ENCODE measurements at regions not wholly inside any gene's neighbourhood (a gene's known extent, or its start where the extent isn't known, plus 50 kb on each side); places are given as distances from the start of the nearest gene placed in this dataset.
"Not testable (repeated sequence)": the region's sequence is repeated elsewhere in the genome, so short reads cannot be mapped to it uniquely, and the experiment has no call there.

DNA sequence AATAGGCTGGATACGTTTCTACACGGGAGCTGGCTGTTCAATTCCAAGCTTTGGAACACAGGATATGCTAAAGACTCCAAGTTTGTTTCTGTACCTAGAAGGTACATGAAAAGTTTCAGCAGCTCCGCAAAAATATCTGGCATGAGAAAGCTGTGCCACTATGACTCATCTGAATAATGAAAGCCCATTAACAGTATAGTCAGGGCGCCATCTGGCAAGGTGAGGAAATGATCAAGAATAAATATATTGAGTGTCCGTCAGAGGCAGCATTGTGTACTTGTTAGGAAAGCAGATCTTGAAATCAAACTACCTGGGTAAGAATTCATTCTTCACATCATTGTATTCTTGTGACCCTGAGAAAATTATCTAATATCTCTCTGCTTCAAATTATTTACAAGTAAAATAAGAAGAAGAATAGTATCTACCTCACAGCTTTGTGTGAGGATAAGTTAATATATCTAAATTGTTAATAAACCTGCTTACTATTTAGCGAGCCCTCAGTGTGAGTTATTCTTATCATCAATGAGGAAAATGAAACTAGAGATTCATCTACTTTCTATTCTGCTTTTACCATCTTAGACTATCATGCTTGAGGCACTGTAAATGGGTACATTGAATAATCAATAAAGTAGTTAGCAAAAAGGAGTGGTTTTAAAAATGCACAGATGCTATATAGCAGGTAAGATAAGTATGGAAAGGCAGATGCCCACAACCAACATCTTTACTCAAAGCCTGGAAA, 53.5 kb downstream of the FSCB start:
- ChIA-PET CTCF (no interaction called here), POLR2A (ENCODE audit: low non-redundant PET) (no interaction called here)
- Histone ChIP-seq H3K27ac (ENCODE audit: low read depth, low read length, poor library complexity, severe bottlenecking) (no peak overlapping the region), H3K27me3 (replicated peaks; ENCODE audit: insufficient read depth, low read depth, low read length, poor library complexity) (no peaks in the 10 kb centered on the region), H3K4me1 (ENCODE audit: insufficient read depth, low read length, poor library complexity, severe bottlenecking) (no peaks in the 10 kb centered on the region), H3K36me3 (ENCODE audit: insufficient read depth, low read length, poor library complexity, severe bottlenecking) (no peaks in the 10 kb centered on the region), H3K4me3 (ENCODE audit: low read depth, low read length, poor library complexity, severe bottlenecking) (no peak overlapping the region), H3K9me3 (ENCODE audit: low read depth, low read length, poor library complexity, severe bottlenecking) (peaks cover 13% of the 10 kb centered on the region)
- peak; percentile 42 for DNase-seq (ENCODE audit: low spot score)
- no TSS peak for BruUV-seq (replicated peaks)
- intact Hi-C loops (cut with micrococcal nuclease; ENCODE audit: unreplicated experiment) = no loop called here
- TF ChIP-seq, protein P1, sequence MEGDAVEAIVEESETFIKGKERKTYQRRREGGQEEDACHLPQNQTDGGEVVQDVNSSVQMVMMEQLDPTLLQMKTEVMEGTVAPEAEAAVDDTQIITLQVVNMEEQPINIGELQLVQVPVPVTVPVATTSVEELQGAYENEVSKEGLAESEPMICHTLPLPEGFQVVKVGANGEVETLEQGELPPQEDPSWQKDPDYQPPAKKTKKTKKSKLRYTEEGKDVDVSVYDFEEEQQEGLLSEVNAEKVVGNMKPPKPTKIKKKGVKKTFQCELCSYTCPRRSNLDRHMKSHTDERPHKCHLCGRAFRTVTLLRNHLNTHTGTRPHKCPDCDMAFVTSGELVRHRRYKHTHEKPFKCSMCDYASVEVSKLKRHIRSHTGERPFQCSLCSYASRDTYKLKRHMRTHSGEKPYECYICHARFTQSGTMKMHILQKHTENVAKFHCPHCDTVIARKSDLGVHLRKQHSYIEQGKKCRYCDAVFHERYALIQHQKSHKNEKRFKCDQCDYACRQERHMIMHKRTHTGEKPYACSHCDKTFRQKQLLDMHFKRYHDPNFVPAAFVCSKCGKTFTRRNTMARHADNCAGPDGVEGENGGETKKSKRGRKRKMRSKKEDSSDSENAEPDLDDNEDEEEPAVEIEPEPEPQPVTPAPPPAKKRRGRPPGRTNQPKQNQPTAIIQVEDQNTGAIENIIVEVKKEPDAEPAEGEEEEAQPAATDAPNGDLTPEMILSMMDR (conservative IDR thresholded peaks at IDR 0.05; ENCODE audit: low read depth, low read length) = no peak
- TF ChIP-seq EZH2 (IDR thresholded peaks at IDR 0.05; ENCODE audit: borderline replicate concordance, low read depth, low read length, poor library complexity, severe bottlenecking) = no peak

DNA sequence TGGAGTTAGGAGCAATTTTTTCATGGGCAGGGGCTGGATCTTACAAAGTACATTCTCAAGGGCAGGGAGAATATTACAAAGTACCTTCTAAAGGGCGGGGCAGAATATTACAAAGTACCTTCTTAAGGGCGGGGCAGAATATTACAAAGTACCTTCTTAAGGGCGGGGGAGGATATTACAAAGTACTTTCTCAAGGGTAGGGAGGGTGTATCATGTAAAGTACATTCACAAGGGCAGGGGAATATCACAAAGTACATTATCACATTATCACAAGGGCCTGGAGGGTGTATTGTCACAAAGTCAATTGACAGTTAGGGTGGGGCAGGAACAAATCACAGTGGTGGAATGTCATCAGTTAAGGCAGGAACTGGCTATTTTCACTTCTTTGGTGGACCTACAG, 56.9 kb downstream of the FSCB start:
- POLR2A ChIA-PET (ENCODE audit: low non-redundant PET); H3K4me1 ChIP-seq (ENCODE audit: insufficient read depth, low read length, poor library complexity, severe bottlenecking); DNase-seq (ENCODE audit: low spot score); BruUV-seq (replicated peaks); intact Hi-C loops (cut with micrococcal nuclease; ENCODE audit: unreplicated experiment); H3K4me3 ChIP-seq (ENCODE audit: low read depth, low read length, poor library complexity, severe bottlenecking); H3K27ac ChIP-seq (ENCODE audit: low read depth, low read length, poor library complexity, severe bottlenecking); H3K27me3 ChIP-seq (replicated peaks; ENCODE audit: insufficient read depth, low read depth, low read length, poor library complexity); H3K9me3 ChIP-seq (ENCODE audit: low read depth, low read length, poor library complexity, severe bottlenecking); H3K36me3 ChIP-seq (ENCODE audit: insufficient read depth, low read length, poor library complexity, severe bottlenecking); CTCF ChIA-PET: not testable (repeated sequence)

DNA sequence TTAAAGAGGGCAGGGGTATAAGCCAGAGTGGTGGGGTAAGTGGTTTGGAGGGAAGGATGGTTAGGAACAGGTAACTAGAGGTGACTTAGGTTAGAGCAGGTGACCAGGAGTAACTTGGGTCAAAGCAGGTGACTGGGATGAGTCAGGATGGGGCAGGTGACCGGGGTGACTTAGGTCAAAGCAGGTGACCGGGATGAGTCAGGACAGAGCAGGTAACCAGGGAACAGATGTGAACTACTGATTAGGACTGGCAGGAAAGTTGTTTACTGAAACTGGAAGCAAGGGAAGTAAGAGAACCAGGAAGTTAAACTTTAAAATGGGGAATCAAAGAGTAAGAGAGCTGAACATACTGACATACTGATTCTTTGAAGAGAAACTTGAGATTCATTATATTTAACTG, 57.4 kb downstream of the FSCB start:
- CTCF ChIA-PET = no interaction called here
- POLR2A ChIA-PET (ENCODE audit: low non-redundant PET) = no interaction called here
- Histone ChIP-seq H3K36me3 (ENCODE audit: insufficient read depth, low read length, poor library complexity, severe bottlenecking) (no peaks in the 10 kb centered on the region), H3K9me3 (ENCODE audit: low read depth, low read length, poor library complexity, severe bottlenecking) (no peaks in the 10 kb centered on the region), H3K4me3 (ENCODE audit: low read depth, low read length, poor library complexity, severe bottlenecking) (no peak overlapping the region), H3K4me1 (ENCODE audit: insufficient read depth, low read length, poor library complexity, severe bottlenecking) (no peaks in the 10 kb centered on the region), H3K27ac (ENCODE audit: low read depth, low read length, poor library complexity, severe bottlenecking) (no peak overlapping the region), H3K27me3 (replicated peaks; ENCODE audit: insufficient read depth, low read depth, low read length, poor library complexity) (no peaks in the 10 kb centered on the region)
- no peak for TF ChIP-seq EZH2 (IDR thresholded peaks at IDR 0.05; ENCODE audit: borderline replicate concordance, low read depth, low read length, poor library complexity, severe bottlenecking)
- TF ChIP-seq, protein P1 (conservative IDR thresholded peaks at IDR 0.05; ENCODE audit: low read depth, low read length) = no peak
- no TSS peak for BruUV-seq (replicated peaks)
- DNase-seq (ENCODE audit: low spot score) = no peak
- intact Hi-C loops (cut with micrococcal nuclease; ENCODE audit: unreplicated experiment) = no loop called here

DNA sequence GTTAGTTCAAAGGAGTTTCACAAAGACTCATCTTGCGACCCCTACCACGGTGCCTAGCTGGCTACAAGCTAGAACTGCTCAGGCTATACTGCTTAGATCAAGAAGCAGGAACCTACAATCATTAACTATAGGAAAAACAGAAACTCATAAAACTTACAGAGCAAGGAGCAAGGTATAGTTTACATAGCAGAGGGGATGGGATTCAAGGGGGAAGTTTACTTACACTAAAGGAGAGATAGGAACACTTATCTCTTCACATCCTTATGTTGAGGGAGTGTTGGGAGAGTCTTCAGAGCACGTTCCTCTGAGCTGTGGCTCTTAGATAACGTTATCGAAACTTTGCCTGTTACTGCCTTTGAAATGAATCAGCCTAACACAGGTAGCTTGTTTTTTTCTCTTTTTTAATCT, 58.1 kb downstream of the FSCB start:
- Histone ChIP-seq H3K27me3 (replicated peaks; ENCODE audit: insufficient read depth, low read depth, low read length, poor library complexity) (no peaks in the 10 kb centered on the region), H3K4me1 (ENCODE audit: insufficient read depth, low read length, poor library complexity, severe bottlenecking) (no peaks in the 10 kb centered on the region), H3K9me3 (ENCODE audit: low read depth, low read length, poor library complexity, severe bottlenecking) (no peaks in the 10 kb centered on the region), H3K27ac (ENCODE audit: low read depth, low read length, poor library complexity, severe bottlenecking) (no peak overlapping the region), H3K4me3 (ENCODE audit: low read depth, low read length, poor library complexity, severe bottlenecking) (no peak overlapping the region), H3K36me3 (ENCODE audit: insufficient read depth, low read length, poor library complexity, severe bottlenecking) (no peaks in the 10 kb centered on the region)
- TF ChIP-seq EZH2 (IDR thresholded peaks at IDR 0.05; ENCODE audit: borderline replicate concordance, low read depth, low read length, poor library complexity, severe bottlenecking) = no peak
- TF ChIP-seq, protein P1 (conservative IDR thresholded peaks at IDR 0.05; ENCODE audit: low read depth, low read length) = no peak
- intact Hi-C loops (cut with micrococcal nuclease; ENCODE audit: unreplicated experiment) = no loop called here
- DNase-seq (ENCODE audit: low spot score) = no peak
- no TSS peak for BruUV-seq (replicated peaks)
- ChIA-PET CTCF (no interaction called here), POLR2A (ENCODE audit: low non-redundant PET) (no interaction called here)
